ENCODE measurements at regions not wholly inside any gene's neighbourhood (a gene's known extent, or its start where the extent isn't known, plus 50 kb on each side); places are given as distances from the start of the nearest gene placed in this dataset.
"Not testable (repeated sequence)": the region's sequence is repeated elsewhere in the genome, so short reads cannot be mapped to it uniquely, and the experiment has no call there.

DNA sequence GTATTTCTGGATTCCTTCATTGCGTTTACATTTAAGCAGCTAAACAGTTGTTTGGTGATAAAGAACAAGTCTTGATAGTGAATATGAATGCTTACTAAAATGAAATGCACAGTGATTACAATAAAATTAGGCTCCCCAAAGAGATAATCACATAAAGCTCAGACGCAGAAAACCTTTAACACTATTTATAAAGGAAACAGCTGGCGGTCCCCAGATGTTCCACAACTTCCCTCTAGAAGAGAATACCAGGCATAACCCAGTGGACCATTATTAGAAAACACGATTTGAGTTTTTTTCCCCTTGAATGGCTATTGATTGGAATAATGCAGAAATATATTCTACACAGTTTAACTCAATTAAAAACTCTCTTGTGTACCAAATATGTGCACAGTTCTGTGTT, 573.2 kb downstream of the DIPK2A start:
- no peak for DNase-seq

DNA sequence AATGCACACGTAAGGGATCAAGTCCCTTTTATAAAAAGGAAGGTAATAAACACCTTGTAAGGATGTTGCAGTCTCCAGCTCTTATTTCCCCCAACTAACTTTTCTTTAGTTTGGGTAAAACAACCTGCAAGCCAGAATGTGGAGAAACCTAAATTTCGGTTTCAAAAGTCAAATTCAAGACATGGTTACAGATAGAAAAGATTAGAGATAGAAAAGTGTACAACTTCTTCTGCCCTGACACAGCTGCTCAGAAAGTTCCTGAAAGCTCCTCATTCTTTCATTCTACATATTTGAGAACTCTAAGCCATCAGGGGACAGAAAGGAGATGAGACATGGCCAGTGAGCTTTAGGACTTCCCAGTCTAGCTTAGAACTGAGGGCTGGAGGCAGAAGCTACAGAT, 574.9 kb downstream of the DIPK2A start:
- DNase-seq, result no peak

DNA sequence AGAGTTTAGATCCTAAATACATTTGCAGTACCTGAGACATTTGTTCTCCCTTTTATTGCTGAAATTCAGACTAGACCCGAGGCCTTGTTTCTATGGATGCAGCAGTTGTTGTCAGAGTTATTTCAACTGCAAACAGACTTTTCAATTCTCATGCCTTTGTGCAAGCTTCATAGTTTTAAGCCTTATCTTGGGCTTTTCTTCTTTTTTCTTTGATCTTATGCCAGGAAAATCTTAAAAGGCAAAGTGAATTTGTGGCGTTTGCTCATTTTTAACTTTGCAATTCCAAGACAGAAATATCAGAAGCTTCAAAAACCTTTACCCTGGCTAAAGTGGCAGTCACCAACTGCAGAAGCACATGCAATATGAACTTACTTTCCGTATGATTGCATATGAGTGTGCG, 576.7 kb downstream of the DIPK2A start:
- no peak for DNase-seq

DNA sequence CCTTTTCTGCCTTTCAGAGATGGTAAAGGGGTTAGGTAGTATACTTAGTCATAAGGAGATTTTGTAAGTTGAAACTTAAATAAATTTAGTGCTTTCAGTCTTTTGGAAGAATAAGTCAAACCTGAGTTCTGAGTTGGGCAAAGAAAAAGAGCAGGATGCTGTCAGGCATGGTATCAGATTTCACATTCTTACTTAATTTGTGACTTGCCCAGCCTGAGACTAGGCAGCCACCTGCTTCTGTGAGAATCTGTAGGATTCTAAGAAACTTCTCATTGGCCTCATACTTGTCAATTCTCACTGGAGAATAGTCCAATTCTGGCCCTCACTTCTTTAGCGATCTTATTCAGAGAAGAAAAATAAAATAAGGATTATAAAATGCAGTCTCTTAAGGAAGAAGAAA, 577.5 kb downstream of the DIPK2A start:
- no peak for DNase-seq

DNA sequence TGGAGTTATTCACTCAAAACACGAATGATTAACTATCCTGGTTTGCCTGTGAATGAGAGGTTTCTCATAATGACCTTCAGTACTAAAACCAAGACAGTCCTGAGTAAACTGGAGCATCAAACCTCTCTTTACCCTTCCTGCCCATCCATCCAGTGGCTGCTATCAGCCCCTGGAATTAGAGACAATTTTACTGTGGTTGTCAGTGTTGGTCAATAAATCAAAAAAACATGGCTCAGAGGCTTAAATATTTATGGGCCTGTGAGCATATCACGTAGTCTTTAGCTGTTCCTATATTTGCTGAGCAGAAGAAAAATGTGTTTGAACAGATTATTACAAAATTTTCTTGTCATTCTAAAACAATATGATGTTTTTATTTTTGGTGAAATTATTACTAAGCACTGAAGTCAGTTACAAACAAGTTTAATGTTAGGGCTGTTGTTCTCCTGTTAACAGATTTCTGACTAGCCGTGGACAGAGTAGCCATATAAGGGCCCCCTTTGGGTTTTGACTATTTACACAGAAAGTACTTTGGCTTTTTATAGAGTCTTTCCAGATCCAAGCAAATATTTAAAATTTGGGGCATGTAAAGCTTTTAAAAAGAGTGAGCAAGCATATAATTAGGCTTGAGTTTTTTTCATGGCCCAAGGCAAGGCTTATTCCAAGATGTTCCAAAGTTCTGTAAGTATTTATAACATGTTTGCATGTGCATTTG, 580.9 kb downstream of the DIPK2A start:
- no peak for DNase-seq

DNA sequence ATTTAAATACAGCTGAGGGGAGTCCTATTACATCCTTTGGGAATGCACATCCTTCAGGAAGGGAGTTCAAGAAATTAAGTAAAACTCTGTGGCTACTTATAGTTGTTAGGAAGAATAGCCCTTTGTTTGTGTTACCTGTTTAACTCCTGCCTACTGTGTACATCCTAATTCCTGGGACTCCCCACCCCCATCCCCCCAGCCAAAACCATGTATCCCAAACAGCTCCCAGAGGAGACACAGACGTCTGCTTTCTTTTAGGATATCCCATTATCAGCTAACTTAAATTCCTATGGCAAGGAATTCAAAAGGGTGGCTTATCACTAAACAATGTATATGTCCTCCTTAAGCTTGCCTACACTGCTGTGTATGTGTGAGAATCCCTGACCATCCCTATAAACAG, 581.7 kb downstream of the DIPK2A start:
- no peak for DNase-seq

DNA sequence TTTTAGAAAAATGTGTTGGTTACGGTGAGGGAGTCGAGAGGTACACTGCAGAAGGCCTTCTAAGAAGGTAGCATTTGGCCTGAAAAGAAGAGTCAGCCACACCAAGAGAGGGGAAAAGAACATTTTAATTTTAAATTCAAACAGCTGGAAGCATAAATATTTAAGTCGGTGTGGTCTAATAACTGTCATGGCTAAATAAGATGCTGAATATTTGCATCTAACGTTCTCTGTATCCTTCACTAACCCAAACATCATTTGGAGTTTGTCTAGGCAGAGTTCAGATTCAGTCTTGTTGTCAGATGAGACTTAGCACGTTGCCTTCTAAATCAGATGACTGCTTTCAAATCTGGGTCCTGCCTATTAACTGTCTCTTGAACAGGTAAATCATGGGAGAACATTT, 583.3 kb downstream of the DIPK2A start:
- no peak for DNase-seq

DNA sequence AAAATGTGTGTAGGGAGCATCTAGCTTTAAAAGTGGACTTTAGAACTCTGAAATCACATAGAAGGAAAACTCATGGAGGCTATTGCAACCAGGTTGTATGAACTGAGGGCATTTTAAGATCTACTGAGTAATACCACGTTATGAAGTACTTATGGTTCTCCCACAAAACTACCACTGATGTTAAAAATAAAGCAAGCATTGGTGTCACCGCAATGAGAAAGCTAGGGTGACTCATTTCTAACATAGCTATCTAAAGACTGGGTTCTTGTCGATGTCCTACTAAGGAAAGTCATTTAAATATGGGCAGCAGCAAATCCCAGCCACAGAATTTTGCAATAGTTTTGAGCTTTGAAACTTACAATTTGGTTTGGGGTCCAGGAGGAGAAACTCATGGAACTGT, 584.8 kb downstream of the DIPK2A start:
- peak; percentile 15 for DNase-seq

DNA sequence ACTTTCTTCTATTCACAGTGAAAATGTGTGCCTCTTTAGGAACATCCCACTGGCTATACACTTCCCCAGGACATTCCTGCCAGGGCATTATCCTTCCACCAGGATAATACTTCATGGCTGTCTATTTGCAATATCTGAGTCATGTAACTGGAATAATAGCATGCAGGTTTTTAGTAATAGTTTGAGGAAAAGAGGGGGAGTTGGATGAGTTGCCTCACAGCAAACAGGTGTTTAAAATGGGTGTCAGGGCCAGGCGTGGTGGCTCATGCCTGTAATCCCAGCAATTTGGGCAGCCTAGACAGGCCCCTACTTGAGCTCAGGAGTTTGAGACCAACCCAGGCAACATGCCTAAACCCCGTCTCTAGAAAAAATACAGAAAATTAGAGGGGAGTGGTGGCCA, 585.9 kb downstream of the DIPK2A start:
- no peak for DNase-seq

DNA sequence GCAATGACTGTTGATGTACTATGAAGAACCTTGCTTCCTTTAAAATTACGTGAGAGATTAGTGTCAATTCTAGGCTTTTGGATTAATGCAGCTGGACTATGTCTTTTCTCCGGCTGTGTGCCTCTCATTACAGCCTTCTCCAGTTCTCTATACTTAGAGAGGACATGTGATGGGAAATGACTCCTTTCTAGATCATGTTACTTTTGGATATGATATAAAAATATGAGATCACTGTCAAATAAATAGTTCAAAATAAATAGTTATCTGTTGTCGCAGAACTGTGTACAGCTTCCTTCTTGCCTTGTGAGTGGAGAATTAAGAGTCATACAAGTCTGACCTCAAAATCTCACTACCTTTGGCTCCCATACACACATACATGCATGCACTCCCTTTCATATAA, 592.4 kb downstream of the DIPK2A start:
- no peak for DNase-seq

DNA sequence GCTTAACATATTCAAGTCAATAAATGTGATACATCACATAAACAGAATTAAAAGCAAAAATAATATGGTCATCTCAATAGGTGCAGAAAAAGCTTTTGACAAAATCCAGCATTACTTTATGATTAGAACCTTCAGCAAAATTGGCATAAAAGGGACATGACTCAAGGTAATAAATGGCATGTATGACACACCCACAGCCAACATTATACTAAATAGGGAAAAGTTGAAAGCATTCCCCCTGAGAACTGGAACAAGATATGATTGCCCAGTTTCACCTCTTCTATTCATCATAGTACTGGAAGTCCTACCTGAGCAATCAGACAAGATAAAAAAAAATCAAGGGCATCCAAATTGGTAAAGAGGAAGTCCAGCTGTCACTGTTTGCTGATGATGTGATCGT, 594.7 kb downstream of the DIPK2A start:
- DNase-seq, result no peak

DNA sequence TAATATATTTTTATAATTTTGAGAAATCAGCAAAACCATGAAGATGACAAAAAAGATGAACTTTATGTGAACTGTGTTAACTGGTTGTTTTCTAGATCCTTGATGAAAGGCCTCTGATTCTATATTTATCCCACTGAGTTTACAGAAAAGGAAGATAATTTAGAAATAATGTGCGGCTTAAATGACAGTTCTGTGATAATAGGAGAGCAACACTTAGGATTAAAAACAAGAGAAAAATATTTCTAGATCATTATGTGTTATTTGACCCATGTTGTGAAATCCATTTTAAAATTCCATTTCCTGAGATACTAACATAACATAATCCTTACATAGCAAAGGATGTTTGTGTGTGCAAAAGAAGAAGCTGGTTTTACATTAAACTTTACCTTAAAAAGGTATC, 598.0 kb downstream of the DIPK2A start:
- DNase-seq, result no peak

DNA sequence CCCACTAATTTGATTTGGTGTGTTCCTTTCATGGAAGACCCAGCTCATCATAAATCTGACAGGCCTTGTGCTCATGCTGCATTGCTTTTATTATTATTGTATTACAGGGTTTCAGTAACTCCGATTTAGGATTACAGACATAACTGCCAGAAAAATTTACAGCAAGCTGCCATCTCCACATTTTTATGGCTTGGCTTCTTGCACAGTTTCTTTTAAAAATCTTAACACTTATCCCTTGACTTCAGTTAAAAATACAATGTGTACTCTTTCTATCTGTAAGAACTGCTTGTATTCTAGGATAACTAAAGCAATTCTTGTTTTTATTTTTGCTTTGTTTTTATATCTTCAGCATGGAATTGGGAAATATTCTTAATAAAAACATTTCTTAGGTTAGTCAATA, 612.2 kb downstream of the DIPK2A start:
- DNase-seq, result no peak

DNA sequence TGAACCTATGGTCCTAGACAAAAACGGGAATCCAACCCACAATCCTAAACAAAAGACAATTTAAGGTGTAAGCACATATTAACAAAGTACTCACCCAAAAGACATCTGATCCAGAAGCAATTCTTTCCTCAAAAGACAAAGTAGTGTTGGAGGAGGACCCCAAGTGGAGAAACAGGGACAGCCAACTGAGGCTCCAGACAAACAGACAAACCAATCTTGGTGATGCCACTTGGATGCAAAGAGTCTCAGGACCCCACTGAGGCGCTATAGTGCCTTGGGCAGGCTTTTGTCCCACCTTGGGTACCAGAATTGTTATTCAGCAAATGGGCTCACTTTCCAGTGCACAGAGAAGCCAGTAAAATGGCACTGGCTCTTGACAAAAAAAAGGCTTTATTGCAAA, 613.8 kb downstream of the DIPK2A start:
- no peak for DNase-seq

DNA sequence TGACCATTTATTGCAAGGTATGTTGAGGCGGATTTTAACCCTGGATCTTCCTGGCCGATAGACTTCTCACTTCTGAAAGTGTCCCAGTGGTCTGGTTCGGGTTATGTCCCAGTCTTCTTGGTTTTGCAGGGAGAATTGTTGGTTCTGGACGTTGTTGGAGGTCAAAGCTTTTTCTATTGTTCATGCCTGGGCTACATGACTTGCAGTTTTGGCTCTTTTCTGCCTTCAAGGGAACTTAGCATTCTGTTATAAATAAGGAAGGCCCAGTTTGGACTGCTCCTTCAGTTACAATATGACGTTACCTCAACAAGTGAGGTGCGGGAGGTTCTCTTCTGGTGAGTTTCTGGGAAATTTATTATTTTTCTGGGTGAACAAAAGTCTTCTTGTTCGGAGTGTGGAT, 614.3 kb downstream of the DIPK2A start:
- DNase-seq, result no peak

DNA sequence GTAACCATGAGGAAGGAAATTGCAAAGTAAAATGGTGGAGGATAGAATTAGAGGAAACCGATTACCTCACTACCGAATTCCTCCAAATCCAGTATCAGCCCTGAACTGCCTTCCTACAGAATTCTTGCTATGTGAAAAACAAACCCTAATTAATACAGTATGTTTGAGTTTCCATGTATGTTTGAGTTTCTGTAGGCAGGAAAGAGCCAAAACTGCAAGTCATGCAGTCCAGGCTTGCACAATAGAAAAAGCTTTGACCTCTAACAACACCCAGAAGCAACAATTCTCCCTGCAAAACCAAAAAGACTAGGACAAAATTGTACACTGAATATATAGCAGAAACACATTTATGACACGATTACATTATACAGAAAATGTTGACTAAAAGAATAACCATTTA, 614.8 kb downstream of the DIPK2A start:
- peak; percentile 46 for DNase-seq

DNA sequence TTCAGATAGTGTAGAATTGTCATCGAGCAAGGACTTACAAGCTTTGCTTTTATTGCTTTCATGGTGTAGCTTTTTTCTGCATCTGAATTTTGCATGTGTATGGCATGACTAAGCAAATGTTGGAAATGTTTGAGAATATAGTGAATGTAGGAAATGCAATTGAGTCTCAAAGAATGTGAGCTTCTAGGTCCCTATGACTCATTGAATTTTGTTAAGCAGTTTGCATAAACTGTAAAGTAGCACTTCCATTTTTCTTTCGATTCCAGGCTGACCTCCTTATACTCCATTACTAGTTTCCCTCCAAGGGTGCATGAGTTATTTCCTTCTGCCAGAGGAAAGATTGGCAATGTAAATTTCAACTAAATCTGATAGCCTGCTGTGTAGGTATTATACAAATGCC, 619.2 kb downstream of the DIPK2A start:
- peak; percentile 89 for DNase-seq

DNA sequence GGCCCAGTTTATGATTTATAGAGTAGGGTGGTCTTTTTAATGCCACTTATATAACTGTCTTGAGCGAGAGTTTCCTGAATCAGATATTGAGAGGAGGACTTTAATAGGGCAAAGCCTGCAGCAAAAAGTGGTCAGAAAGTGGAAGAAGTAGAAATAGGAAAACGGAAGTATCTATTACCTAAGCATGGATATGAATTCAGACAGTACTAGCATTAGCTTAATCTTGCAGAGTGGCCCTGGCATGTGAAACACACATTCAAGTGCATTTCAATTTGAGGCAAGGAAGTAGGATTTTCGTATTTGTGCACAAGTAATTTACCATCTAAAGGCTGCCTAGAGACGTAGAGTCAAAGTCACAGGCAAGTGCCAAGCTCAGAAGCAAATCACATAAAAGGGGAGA, 622.3 kb downstream of the DIPK2A start:
- DNase-seq, result no peak

DNA sequence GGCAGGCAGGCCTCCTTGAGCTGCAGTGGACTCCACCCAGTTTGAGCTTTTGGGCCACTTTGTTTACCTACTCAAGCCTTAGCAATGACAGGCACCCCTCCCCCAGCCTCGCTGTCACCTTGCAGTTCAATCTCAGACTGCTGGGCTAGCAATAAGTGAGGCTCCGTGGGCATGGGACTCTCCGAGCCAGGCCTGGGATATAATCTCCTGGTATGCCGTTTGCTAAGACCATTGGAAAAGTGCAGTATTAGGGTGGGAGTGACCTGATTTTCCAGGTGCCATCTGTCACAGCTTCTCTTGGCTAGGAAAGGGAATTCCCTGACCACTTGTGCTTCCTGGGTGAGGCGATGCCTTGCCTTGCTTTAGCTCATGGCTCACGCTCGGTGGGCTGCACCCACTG, 648.6 kb downstream of the DIPK2A start:
- not testable (repeated sequence) for DNase-seq

DNA sequence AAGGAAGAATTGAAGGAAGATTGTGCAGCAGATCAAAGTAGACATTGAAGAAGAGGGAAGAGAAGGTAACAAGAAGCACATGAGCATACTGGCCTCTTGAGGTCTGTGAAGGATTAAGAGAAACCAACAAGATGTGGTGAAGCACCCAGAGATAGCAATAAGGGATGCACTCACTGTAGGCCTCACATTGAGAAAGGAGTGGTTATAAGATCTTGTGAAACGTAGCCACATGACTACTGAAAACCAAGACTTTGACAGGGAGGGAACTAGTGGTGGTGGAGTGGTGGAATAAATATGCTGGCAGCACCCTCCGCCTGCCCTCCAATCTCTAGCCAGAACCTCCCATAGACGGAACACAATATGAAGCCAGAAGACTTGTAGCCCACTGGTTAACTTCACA, 651.2 kb downstream of the DIPK2A start:
- DNase-seq, result no peak

DNA sequence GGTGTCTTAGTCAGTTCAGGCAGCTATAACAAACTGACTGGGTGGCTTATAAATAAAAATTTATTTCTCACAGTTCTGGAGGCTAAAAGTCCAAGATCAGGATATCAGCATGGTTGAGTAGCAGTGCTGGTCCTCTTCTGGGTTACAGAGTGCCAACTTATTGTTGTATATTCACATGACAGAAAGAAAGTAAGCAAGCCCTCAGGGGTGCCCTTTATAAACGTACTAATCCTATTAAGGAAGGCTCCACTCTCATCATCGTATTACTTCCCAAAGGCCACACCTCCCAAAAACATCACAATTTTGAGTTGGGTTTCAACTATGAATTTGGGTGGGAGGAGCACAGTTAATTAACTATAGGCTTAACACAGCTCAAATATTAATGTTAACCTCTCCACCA, 653.0 kb downstream of the DIPK2A start:
- DNase-seq, result no peak

DNA sequence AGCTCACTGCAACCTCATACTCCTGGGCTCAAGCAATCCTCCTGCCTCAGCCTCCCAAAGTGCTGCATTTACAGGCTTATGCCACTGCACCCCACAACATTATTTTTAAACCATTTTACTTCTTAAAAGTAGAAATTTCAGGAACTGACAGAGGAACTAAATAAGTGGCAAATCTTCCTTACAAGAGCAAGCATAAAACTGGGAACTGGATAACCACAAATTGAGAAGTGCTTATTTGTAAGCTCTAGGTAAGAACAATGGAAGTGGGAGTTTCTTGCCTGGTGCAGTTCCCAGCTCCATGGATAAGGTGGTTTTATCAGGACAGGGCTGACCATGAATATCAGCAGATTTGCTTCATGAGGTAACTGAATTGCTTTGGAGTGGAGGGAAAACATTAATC, 655.2 kb downstream of the DIPK2A start:
- no peak for DNase-seq

DNA sequence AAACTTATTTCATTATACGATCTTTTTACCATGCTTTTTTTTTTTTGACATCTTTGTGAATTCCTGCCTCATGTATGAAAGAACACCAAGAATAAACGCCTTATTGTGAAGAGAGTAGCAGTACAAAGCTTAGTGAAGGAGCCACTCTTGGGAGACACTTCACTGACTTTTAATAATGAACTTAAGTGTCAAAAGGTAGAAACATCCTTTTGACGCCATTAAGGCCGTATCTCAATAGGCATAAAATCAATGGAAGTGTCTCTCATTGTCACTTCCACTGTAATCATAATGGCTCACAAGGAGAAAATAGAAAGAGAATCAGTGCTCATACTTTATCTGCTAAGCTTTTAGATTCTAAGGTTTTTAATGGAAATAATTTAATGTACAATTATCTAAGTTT, 657.8 kb downstream of the DIPK2A start:
- DNase-seq, result no peak

DNA sequence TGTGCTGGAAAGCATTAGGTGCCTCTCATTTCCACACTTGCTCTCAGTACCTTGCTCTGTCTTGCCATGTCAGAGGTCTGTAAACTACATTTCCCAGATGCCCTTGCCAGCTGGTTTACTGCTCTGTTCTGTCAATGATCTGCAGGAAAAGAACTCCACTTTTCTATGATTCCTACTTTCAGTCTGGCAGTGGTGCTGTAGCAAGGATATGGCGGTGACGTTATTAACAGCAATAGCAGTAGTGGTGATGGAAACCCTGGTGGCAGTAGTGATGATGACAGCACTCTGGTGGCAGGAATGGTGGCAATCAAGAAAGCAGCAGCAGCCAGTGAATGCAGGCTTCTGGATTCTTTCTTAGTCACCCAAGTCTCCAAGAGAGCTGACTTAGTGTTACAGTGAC, 665.2 kb downstream of the DIPK2A start:
- DNase-seq, result peak; percentile 14

DNA sequence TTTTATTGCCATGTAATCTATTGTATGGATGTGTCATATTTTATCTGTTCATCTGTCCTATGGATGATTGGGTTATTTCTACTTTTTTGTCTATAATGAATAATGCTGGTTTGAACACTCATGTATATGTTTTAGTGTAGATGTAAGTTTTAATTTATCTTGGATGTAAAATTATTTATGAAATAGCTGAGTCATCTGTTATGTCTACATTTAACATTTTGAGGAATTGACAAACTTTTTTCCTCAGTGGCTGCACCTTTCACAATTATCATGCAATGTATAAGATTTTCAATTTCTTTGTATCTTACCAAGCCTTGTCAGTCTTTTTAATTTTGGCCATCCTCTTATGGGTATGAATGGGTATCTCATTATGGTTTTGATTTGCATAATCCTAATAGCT, 666.4 kb downstream of the DIPK2A start:
- no peak for DNase-seq

All from fibroblast of skin of back (primary cell).